AG09319 (cell line): ENCODE measurements at regions not wholly inside any gene's neighbourhood (a gene's known extent, or its start where the extent isn't known, plus 50 kb on each side); places are given as distances from the start of the nearest gene placed in this dataset.

Source experiments
- DNase-seq: peaks from one replicate; pipeline ENCODE4 v3.0.0-alpha.2; 2010; ENCODE audit warnings: low read depth; ENCODE audit errors: extremely low read depth
- TF ChIP-seq, protein P1 (sequence below): IDR thresholded peaks from 2 replicates; pipeline ENCODE4 v1.5.1; 2011; ENCODE audit warnings: low read depth, mild to moderate bottlenecking, inconsistent platforms, low read length, moderate library complexity

DNA sequence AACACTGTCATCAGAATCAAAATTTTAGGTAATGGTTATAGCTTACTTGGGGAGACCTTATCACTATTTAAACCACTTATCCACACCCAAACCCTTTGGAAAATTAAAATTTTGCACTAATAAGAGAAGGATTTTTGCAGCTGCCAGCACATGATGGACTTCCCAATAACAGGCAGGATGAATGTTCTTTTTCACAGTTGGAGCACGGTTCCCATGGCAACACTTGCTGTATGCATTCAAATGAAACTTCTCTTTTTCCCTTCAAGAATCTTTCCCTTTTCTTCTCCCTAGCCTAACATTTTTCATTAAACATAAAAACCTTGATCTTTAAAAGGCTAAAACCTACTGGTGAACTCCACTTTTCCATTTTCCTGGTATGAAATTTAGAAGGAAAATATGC, 768.2 kb downstream of the KCTD8 start:
- no peak for DNase-seq
- TF ChIP-seq, protein P1, sequence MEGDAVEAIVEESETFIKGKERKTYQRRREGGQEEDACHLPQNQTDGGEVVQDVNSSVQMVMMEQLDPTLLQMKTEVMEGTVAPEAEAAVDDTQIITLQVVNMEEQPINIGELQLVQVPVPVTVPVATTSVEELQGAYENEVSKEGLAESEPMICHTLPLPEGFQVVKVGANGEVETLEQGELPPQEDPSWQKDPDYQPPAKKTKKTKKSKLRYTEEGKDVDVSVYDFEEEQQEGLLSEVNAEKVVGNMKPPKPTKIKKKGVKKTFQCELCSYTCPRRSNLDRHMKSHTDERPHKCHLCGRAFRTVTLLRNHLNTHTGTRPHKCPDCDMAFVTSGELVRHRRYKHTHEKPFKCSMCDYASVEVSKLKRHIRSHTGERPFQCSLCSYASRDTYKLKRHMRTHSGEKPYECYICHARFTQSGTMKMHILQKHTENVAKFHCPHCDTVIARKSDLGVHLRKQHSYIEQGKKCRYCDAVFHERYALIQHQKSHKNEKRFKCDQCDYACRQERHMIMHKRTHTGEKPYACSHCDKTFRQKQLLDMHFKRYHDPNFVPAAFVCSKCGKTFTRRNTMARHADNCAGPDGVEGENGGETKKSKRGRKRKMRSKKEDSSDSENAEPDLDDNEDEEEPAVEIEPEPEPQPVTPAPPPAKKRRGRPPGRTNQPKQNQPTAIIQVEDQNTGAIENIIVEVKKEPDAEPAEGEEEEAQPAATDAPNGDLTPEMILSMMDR = no peak

DNA sequence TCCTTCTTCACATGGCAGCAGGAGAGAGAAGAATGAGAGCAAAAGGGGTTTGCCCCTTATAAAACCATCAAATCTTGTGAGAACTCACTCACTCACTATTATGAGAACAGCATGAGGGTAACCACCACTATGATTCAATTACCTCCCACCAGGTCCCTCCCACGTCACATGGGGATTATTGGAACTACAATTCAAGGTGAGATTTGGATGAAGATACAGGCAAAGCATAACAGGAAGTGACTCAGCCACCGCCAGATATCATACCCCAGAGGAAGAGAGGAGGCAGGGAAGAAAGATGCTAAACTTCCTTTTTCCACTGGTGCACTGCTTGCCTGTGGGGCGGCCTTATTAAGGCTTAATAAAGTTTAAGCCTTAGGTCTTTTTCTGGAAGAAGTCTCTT, 766.1 kb downstream of the KCTD8 start:
- DNase-seq = no peak
- TF ChIP-seq, protein P1 = no peak

DNA sequence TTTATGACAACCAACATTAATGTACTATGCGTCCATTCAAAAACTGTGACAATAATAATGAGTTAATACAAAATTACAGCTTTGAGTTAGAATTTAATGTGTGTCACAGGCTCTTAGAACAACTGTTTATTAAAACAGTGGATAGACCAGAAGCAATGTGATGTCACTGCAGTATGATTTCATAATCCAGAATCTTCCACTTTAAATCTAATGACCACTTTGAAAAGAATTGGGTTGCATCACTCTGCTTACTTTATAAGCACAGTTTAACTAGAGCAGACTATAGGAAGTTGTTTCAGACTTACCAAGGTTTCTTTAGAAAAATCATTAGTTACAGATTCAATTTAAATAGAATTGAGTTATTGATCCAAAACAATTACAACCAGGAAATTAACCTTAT, 758.5 kb downstream of the KCTD8 start:
- no peak for DNase-seq

DNA sequence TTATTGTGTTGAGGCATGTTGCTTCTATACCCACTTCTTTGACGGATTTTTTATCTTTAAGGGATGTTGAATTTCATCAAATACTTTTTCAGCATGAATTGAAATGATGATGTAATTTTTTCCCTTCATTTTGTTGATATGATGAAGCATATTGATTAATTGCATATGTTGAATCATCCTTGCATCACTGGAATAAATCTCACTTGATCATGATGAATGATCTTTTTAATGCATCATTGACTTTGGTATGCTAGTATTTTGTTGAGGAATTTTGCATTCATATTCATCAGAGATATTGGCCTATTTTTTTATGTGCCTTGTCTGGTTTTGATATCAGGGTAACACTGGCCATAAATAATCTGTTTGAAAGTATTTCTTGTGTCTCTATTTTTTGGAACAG, 754.7 kb downstream of the KCTD8 start:
- TF ChIP-seq, protein P1 = no peak
- no peak for DNase-seq

More for the DNA sequence above, 758.5 kb downstream of the KCTD8 start:
- TF ChIP-seq, protein P1 = no peak

DNA sequence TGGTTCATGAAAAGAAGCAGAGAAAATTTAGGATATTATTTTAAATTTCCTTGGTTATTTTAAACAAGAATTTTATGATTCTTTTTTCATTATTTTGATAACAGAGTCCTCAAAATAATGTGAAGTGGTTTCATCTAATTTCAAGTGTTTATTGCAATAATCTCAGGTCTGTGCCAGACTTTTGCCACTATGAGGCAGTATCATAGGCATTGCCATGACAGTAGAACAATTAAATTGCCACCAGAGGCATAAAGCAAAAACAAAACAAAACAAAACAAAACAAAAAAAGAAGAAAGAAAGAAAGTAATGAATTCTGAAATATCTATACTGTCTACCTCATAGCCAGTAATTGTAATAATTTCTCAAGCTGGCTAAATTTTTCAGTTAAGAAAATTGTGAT, 739.2 kb downstream of the KCTD8 start:
- no peak for DNase-seq
- TF ChIP-seq, protein P1 = no peak

DNA sequence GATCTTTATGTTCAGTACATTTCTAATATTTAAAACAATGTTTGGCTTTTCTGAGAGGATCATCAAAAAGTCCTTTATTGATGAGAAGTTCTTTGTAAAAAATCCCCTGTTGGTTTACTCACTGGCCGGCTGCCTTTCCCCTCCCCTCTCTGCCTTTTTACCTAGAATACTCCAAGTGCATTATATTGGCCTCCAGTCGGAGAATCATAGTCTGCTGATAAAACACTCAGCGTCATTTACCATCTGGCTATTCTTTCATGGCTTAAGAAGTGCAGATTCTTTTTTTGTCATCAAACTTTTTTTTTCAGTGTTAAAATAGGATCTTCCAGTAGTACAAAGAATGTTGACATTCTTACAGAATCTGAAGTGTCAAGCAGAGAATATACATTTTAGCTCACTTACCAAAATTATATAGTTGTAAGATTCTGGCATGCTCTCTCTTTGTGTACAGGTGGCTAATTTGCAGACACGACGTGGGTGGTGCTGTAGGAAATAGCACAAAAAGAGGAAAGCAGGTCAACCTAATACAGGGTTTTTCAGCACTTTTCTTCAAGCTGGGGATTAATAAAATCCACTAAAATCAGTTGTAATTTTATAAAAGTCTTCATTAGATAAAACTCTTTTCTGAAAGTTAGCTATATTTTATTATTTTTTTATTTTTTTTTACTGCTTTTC, 731.8 kb downstream of the KCTD8 start:
- no peak for DNase-seq
- TF ChIP-seq, protein P1 = no peak

DNA sequence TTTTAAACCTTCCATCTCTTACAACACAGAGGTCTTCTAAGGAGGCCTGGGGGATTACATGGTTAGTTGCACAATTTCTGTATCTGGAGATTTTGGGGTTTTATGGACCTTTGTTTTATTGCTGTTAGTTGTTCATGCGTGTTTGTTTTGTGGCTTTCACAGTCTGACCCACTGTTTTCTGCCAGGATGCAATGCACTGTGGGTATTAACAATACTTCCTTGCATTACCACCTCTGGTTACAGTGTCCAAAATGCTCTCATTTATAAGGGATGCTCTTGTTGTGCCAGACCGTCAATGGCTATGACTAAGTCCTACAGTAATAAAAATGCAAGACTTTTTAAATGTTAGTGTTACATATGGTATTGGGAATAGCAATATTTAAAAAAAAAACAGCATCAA, 730.2 kb downstream of the KCTD8 start:
- no peak for DNase-seq
- TF ChIP-seq, protein P1 = no peak
